ENCODE measurements at regions not wholly inside any gene's neighbourhood (a gene's known extent, or its start where the extent isn't known, plus 50 kb on each side); places are given as distances from the start of the nearest gene placed in this dataset.

DNA sequence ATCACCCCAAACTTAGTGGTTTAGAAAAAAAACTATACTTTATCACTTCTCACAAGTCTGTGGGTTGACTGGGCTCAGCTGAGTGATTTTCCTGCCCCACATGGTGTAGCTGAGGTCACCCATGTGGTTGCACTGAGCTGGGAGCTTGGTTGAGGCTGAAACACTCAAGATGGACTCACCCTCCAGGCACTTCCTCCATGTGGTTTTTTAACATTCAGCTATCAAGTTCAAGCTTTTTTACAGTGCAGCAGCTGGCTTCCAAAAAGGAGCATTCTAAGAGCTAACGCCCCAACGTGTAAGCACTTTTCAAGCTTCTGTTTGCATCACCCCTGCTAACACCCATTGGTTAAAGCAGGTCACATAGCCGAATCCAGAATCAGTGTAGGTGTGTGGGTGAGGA is 105.9 kb upstream of the CREB1 start (continued):
- TF ChIP-seq, protein P1, sequence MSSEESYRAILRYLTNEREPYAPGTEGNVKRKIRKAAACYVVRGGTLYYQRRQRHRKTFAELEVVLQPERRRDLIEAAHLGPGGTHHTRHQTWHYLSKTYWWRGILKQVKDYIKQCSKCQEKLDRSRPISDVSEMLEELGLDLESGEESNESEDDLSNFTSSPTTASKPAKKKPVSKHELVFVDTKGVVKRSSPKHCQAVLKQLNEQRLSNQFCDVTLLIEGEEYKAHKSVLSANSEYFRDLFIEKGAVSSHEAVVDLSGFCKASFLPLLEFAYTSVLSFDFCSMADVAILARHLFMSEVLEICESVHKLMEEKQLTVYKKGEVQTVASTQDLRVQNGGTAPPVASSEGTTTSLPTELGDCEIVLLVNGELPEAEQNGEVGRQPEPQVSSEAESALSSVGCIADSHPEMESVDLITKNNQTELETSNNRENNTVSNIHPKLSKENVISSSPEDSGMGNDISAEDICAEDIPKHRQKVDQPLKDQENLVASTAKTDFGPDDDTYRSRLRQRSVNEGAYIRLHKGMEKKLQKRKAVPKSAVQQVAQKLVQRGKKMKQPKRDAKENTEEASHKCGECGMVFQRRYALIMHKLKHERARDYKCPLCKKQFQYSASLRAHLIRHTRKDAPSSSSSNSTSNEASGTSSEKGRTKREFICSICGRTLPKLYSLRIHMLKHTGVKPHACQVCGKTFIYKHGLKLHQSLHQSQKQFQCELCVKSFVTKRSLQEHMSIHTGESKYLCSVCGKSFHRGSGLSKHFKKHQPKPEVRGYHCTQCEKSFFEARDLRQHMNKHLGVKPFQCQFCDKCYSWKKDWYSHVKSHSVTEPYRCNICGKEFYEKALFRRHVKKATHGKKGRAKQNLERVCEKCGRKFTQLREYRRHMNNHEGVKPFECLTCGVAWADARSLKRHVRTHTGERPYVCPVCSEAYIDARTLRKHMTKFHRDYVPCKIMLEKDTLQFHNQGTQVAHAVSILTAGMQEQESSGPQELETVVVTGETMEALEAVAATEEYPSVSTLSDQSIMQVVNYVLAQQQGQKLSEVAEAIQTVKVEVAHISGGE (CRISPR knock-in tag; IDR thresholded peaks at IDR 0.05), result no peak
- TF ChIP-seq, protein P2, sequence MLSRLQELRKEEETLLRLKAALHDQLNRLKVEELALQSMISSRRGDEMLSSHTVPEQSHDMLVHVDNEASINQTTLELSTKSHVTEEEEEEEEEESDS (CRISPR knock-in tag; IDR thresholded peaks at IDR 0.05), result no peak

DNA sequence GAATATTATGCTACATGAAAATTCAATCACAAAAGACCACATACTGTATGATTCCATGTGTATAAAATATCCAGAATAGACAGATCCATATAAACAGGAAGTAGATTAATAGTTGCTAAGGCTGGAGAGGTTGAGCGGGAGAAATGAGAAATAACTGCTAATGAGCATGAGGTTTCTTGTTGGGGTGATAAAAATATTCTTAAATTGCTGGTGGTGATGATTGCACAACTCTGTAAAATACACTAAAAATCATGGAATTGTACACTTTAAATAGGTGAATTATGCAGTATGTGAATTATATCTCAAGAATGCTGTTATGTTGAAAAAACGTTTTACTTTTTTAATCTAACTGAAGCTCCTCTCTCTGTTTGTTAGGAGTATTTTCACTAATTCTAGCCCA is 101.8 kb upstream of the CREB1 start:
- Histone ChIP-seq H3K4me3 (no peak overlapping the region), H3K4me2 (ENCODE audit: insufficient read depth, low read length) (no peak overlapping the region), H3K9ac (ENCODE audit: insufficient read depth in 1 of 2, low read depth in 2 of 2, low read length in 2 of 2) (no peak overlapping the region), H3K9me1 (ENCODE audit: control insufficient read depth, insufficient read depth, low read length) (no peaks in the 10 kb centered on the region), H3K36me3 (ENCODE audit: control insufficient read depth, insufficient read depth, low read length) (no peaks in the 10 kb centered on the region), H3K4me1 (replicated peaks in 1 of 2; ENCODE audit: control insufficient read depth in 2 of 2, insufficient read depth in 2 of 2, low read length in 2 of 2) (peaks cover 0 to 3% of the 10 kb centered on the region in 2 experiments; a peak in 1 of 5 replicates), H3K79me2 (ENCODE audit: control insufficient read depth, insufficient read depth, low read length) (no peaks in the 10 kb centered on the region), H4K20me1 (replicated peaks; ENCODE audit: control insufficient read depth, insufficient read depth, low read length) (no peaks in the 10 kb centered on the region), H3K27me3 (ENCODE audit: control insufficient read depth in 2 of 2, insufficient read depth in 2 of 2, low read length in 2 of 2) (no peaks in the 10 kb centered on the region), H3K9me3 (replicated peaks; ENCODE audit: control insufficient read depth, insufficient read depth, low read depth, low read length) (no peaks in the 10 kb centered on the region), H2AFZ (ENCODE audit: low read depth, low read length) (no peak overlapping the region), H3K27ac (ENCODE audit: extremely low read depth, low read depth, low read length) (no peak overlapping the region)
- intact Hi-C loops (cut with micrococcal nuclease), result no loop called here
- FAIRE-seq, result no peak
- WGBS (ENCODE audit: insufficient coverage, low coverage, missing lambda C conversion rate), result 42% methylated on average over 2 of the region's 2 CpGs
- ATAC-seq, result no peak
- no peak for DNase-seq (ENCODE audit: extremely low read depth in 1 of 4, low spot score in 3 of 4)
- CTCF ChIA-PET (ENCODE audit: low intra/inter-chr PET ratio), result no interaction called here
- POLR2A ChIA-PET, result no interaction called here
- no TSS peak for BruUV-seq (replicated peaks)
- in situ Hi-C loops (cut with MboI), result no loop called here
- TF ChIP-seq, protein P3, sequence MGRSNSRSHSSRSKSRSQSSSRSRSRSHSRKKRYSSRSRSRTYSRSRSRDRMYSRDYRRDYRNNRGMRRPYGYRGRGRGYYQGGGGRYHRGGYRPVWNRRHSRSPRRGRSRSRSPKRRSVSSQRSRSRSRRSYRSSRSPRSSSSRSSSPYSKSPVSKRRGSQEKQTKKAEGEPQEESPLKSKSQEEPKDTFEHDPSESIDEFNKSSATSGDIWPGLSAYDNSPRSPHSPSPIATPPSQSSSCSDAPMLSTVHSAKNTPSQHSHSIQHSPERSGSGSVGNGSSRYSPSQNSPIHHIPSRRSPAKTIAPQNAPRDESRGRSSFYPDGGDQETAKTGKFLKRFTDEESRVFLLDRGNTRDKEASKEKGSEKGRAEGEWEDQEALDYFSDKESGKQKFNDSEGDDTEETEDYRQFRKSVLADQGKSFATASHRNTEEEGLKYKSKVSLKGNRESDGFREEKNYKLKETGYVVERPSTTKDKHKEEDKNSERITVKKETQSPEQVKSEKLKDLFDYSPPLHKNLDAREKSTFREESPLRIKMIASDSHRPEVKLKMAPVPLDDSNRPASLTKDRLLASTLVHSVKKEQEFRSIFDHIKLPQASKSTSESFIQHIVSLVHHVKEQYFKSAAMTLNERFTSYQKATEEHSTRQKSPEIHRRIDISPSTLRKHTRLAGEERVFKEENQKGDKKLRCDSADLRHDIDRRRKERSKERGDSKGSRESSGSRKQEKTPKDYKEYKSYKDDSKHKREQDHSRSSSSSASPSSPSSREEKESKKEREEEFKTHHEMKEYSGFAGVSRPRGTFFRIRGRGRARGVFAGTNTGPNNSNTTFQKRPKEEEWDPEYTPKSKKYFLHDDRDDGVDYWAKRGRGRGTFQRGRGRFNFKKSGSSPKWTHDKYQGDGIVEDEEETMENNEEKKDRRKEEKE (IDR thresholded peaks at IDR 0.05; ENCODE audit: borderline replicate concordance in 1 of 2, control insufficient read depth in 1 of 2, low read depth in 2 of 2, low read length in 1 of 2), result no peak
- no peak for TF ChIP-seq CC2D1A (IDR thresholded peaks at IDR 0.05)

Data from K562 (cell line).